Suprapubic skin (tissue), 4 donors: ENCODE measurements at regions not wholly inside any gene's neighbourhood (a gene's known extent, or its start where the extent isn't known, plus 50 kb on each side); places are given as distances from the start of the nearest gene placed in this dataset.
"Not testable (repeated sequence)": the region's sequence is repeated elsewhere in the genome, so short reads cannot be mapped to it uniquely, and the experiment has no call there.

Experiments used
- DNase-seq, 2 donors: peaks; one replicate each; pipeline ENCODE4 v3.0.0-alpha.2; 2019; ENCODE audit warnings: low spot score in 2 of 2
- H3K27ac ChIP-seq: fragments of 200-600 bp; sonication (generic); one replicate; pipeline ENCODE4 v1.5.1; 2019
- H3K27me3 ChIP-seq: fragments of 200-600 bp; sonication (generic); one replicate; pipeline ENCODE4 v1.5.1; 2019
- H3K36me3 ChIP-seq: fragments of 200-600 bp; sonication (generic); one replicate; pipeline ENCODE4 v1.5.1; 2019
- H3K4me1 ChIP-seq: fragments of 200-600 bp; sonication (generic); one replicate; pipeline ENCODE4 v1.5.1; 2019
- H3K4me3 ChIP-seq: fragments of 200-600 bp; sonication (generic); one replicate; pipeline ENCODE4 v1.5.1; 2019; ENCODE audit warnings: mild to moderate bottlenecking
- H3K9me3 ChIP-seq: fragments of 200-600 bp; sonication (generic); one replicate; pipeline ENCODE4 v1.5.1; 2019
- CTCF ChIP-seq, 2 donors: fragments of 200-600 bp in 1 of 2; fragments of 450-650 bp in 1 of 2; sonication (generic) in 1 of 2; IDR thresholded peaks; one replicate each; pipeline ENCODE4 v1.5.1; 2016 to 2019; ENCODE audit warnings: antibody characterized with exemption in 2 of 2, mild to moderate bottlenecking in 1 of 2, moderate library complexity in 1 of 2
- EP300 ChIP-seq: sonication (generic); formaldehyde crosslinking; IDR thresholded peaks from one replicate; pipeline ENCODE4 v1.6.1; 2017; ENCODE audit warnings: antibody characterized with exemption
- POLR2A ChIP-seq, 2 donors: fragments of 450-650 bp; IDR thresholded peaks; one replicate each; pipeline ENCODE4 v1.6.1; 2017; ENCODE audit warnings: antibody characterized with exemption in 2 of 2, mild to moderate bottlenecking in 2 of 2, moderate library complexity in 2 of 2
- POLR2AphosphoS5 ChIP-seq, 3 donors: sonication (generic); formaldehyde crosslinking; IDR thresholded peaks; one replicate each; pipeline ENCODE4 v1.6.1; 2017; ENCODE audit warnings: antibody characterized with exemption in 3 of 3
- WGBS: methylation state at CpG from one replicate; pipeline ENCODE4 v1.1.5; 2018; 5-methylcytosine and 5-hydroxymethylcytosine counted together

- TF ChIP-seq POLR2A (IDR thresholded peaks at IDR 0.05): no peak
- no peak for TF ChIP-seq EP300
- TF ChIP-seq CTCF (IDR thresholded peaks at IDR 0.05): no peak
- no peak for TF ChIP-seq POLR2AphosphoS5 (IDR thresholded peaks at IDR 0.05)
- peak overlapping the region; percentile 87 for H3K27ac ChIP-seq
- DNase-seq: peak in 1 of 2 donors; percentile 54
- no peaks in the 10 kb centered on the region for H3K9me3 ChIP-seq
- 98% methylated on average over 10 of the region's 10 CpGs for WGBS
- no peaks in the 10 kb centered on the region for H3K36me3 ChIP-seq
- H3K27me3 ChIP-seq: no peaks in the 10 kb centered on the region
- peaks cover 18% of the 10 kb centered on the region for H3K4me1 ChIP-seq
- H3K4me3 ChIP-seq: no peak overlapping the region
These were observed 206.3 kb upstream of the HAAO start for GRCh38 chr2:42998721-42999120.

GRCh38 chr2:42996528-42996927, 204.1 kb upstream of the HAAO start:
- Histone ChIP-seq H3K36me3 (no peaks in the 10 kb centered on the region), H3K27me3 (no peaks in the 10 kb centered on the region), H3K9me3 (no peaks in the 10 kb centered on the region), H3K27ac (no peak overlapping the region), H3K4me1 (peaks cover 18% of the 10 kb centered on the region), H3K4me3 (no peak overlapping the region)
- 85% methylated on average over 4 of the region's 4 CpGs for WGBS
- no peak for TF ChIP-seq CTCF (IDR thresholded peaks at IDR 0.05)
- peak; percentile 8 to 48 for DNase-seq

GRCh38 chr2:42995752-42996422, 203.5 kb upstream of the HAAO start:
- no peaks in the 10 kb centered on the region for H3K9me3 ChIP-seq
- WGBS: 100% methylated on average over 1 of the region's 1 CpG
- H3K27ac ChIP-seq: no peak overlapping the region
- H3K27me3 ChIP-seq: no peaks in the 10 kb centered on the region
- no peaks in the 10 kb centered on the region for H3K36me3 ChIP-seq
- peaks cover 17% of the 10 kb centered on the region for H3K4me1 ChIP-seq
- TF ChIP-seq POLR2A (IDR thresholded peaks at IDR 0.05) (no peak), CTCF (IDR thresholded peaks at IDR 0.05) (no peak), POLR2AphosphoS5 (IDR thresholded peaks at IDR 0.05) (no peak), EP300 (no peak)
- no peak overlapping the region for H3K4me3 ChIP-seq
- no peak for DNase-seq

GRCh38 chr2:42989283-42990081, 197.1 kb upstream of the HAAO start:
- not testable (repeated sequence) for H3K27me3 ChIP-seq, H3K9me3 ChIP-seq, H3K36me3 ChIP-seq, H3K4me1 ChIP-seq, H3K4me3 ChIP-seq, H3K27ac ChIP-seq
- DNase-seq: peak; percentile 25 to 41
- 93% methylated on average over 24 of the region's 37 CpGs for WGBS

- peak; percentile 8 to 24 for DNase-seq
- not testable (repeated sequence) for H3K4me3 ChIP-seq
- 81% methylated on average over 4 of the region's 4 CpGs for WGBS
These were observed 195.7 kb upstream of the HAAO start for GRCh38 chr2:42988055-42988454.

GRCh38 chr2:42987112-42987922, 194.9 kb upstream of the HAAO start:
- TF ChIP-seq EP300: no peak
- TF ChIP-seq POLR2A (IDR thresholded peaks at IDR 0.05): no peak
- TF ChIP-seq CTCF (IDR thresholded peaks at IDR 0.05): no peak
- TF ChIP-seq POLR2AphosphoS5 (IDR thresholded peaks at IDR 0.05): no peak
- H3K9me3 ChIP-seq: no peaks in the 10 kb centered on the region
- no peaks in the 10 kb centered on the region for H3K4me1 ChIP-seq
- DNase-seq: no peak
- no peaks in the 10 kb centered on the region for H3K27me3 ChIP-seq
- H3K36me3 ChIP-seq: no peaks in the 10 kb centered on the region
- 87% methylated on average over 8 of the region's 8 CpGs for WGBS
- H3K27ac ChIP-seq: no peak overlapping the region
- no peak overlapping the region for H3K4me3 ChIP-seq

More at GRCh38 chr2:42988055-42988454, 195.7 kb upstream of the HAAO start:
- H3K4me1 ChIP-seq, H3K27me3 ChIP-seq, H3K36me3 ChIP-seq, H3K9me3 ChIP-seq, H3K27ac ChIP-seq: not testable (repeated sequence)
